ENCODE measurements at regions not wholly inside any gene's neighbourhood (a gene's known extent, or its start where the extent isn't known, plus 50 kb on each side); places are given as distances from the start of the nearest gene placed in this dataset.

DNA sequence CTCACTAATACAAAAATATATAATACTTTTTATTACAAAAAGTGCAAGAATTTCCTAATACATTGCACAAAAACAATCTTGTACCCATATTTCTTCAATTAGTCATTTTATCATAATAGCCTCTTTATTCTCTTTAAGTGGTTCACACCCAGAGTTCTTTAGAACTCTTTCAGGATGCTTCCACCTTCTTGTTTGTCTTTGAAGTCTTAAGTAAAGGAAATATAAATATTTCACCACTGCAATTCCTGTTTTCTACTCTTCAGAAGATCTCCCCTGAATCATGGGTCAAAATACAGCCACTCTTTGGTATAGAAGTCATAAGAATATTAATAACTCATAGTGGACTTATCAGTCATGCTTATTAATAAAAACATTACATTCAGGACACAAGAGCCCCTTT, 293.0 kb downstream of the ATPSCKMT start:
- TF ChIP-seq ZNF70 (CRISPR knock-in tag; IDR thresholded peaks at IDR 0.05) (no peak), PATZ1 (CRISPR knock-in tag; IDR thresholded peaks at IDR 0.05; ENCODE audit: borderline replicate concordance) (no peak), RARB (CRISPR knock-in tag; IDR thresholded peaks at IDR 0.05) (no peak), TOX (CRISPR knock-in tag; IDR thresholded peaks at IDR 0.05; ENCODE audit: borderline replicate concordance) (no peak), ESRRG (CRISPR knock-in tag; IDR thresholded peaks at IDR 0.05) (no peak), PPARA (CRISPR knock-in tag; IDR thresholded peaks at IDR 0.05; ENCODE audit: borderline replicate concordance) (no peak), SNAI2 (CRISPR knock-in tag; IDR thresholded peaks at IDR 0.05) (no peak), ZNF565 (CRISPR knock-in tag; conservative IDR thresholded peaks at IDR 0.05; ENCODE audit: low read depth) (no peak), OSR1 (CRISPR knock-in tag; IDR thresholded peaks at IDR 0.05) (no peak)

Measured in SK-N-SH treated with all-trans-retinoic acid at 6 μM for 48 hours (cell line).